Cardiac septum (tissue), 1 donor: ENCODE measurements at regions not wholly inside any gene's neighbourhood (a gene's known extent, or its start where the extent isn't known, plus 50 kb on each side); places are given as distances from the start of the nearest gene placed in this dataset.

Experiments
- DNase-seq: peaks from one replicate; pipeline ENCODE4 v3.0.0-alpha.2; 2020; ENCODE audit warnings: low spot score
- intact Hi-C: fragments of 100-400 bp; cut with DNase I; formaldehyde crosslinking; loops from one replicate; pipeline ENCODE4 v1.14.0; 2022
- donor health status: DM: no; HTN: no; CAD: no.

GRCh38 chr7:124375391-124375790 lies 342.5 kb upstream of the TMEM229A start:
- intact Hi-C loops: no loop called here
- DNase-seq: no peak

- DNase-seq: no peak
- intact Hi-C loops: no loop called here
Observed at GRCh38 chr7:124369310-124369709, 336.4 kb upstream of the TMEM229A start.

GRCh38 chr7:124366118-124366517 lies 333.3 kb upstream of the TMEM229A start:
- intact Hi-C loops: no loop called here
- no peak for DNase-seq

- intact Hi-C loops: no loop called here
- DNase-seq: no peak
Observed at GRCh38 chr7:124364283-124364682, 331.4 kb upstream of the TMEM229A start.

- no peak for DNase-seq
- intact Hi-C loops: no loop called here
Observed at GRCh38 chr7:124354201-124354600, 321.3 kb upstream of the TMEM229A start.

GRCh38 chr7:124351950-124352349 lies 319.1 kb upstream of the TMEM229A start:
- DNase-seq: no peak
- intact Hi-C loops: no loop called here

- DNase-seq: no peak
- intact Hi-C loops: no loop called here
Observed at GRCh38 chr7:124349443-124349842, 316.6 kb upstream of the TMEM229A start.

GRCh38 chr7:124338861-124339260 lies 306.0 kb upstream of the TMEM229A start:
- DNase-seq: no peak
- intact Hi-C loops: no loop called here

- no peak for DNase-seq
- intact Hi-C loops: no loop called here
Observed at GRCh38 chr7:124330731-124331407, 298.0 kb upstream of the TMEM229A start.

GRCh38 chr7:124328774-124329173 lies 295.9 kb upstream of the TMEM229A start:
- DNase-seq: no peak
- intact Hi-C loops: no loop called here

GRCh38 chr7:124324262-124324661 lies 291.4 kb upstream of the TMEM229A start:
- intact Hi-C loops: no loop called here

GRCh38 chr7:124323597-124323996 lies 290.7 kb upstream of the TMEM229A start:
- intact Hi-C loops: no loop called here
- no peak for DNase-seq

More at GRCh38 chr7:124324262-124324661, 291.4 kb upstream of the TMEM229A start:
- DNase-seq: no peak

- intact Hi-C loops: no loop called here
- no peak for DNase-seq
Observed at GRCh38 chr7:124322561-124322960, 289.7 kb upstream of the TMEM229A start.

GRCh38 chr7:124318721-124319450 lies 286.0 kb upstream of the TMEM229A start:
- no peak for DNase-seq
- intact Hi-C loops: no loop called here

GRCh38 chr7:124310934-124311390 lies 278.1 kb upstream of the TMEM229A start:
- intact Hi-C loops: no loop called here

GRCh38 chr7:124308384-124308783 lies 275.5 kb upstream of the TMEM229A start:
- DNase-seq: no peak
- intact Hi-C loops: no loop called here

More at GRCh38 chr7:124310934-124311390, 278.1 kb upstream of the TMEM229A start:
- no peak for DNase-seq

GRCh38 chr7:124295289-124295688 lies 262.4 kb upstream of the TMEM229A start:
- intact Hi-C loops: no loop called here
- DNase-seq: no peak

GRCh38 chr7:124284937-124285336 lies 252.1 kb upstream of the TMEM229A start:
- no peak for DNase-seq
- intact Hi-C loops: no loop called here

GRCh38 chr7:124276005-124276622 lies 243.2 kb upstream of the TMEM229A start:
- intact Hi-C loops: no loop called here
- DNase-seq: no peak

- intact Hi-C loops: no loop called here
Observed at GRCh38 chr7:124275411-124275810, 242.5 kb upstream of the TMEM229A start.

GRCh38 chr7:124269774-124270173 lies 236.9 kb upstream of the TMEM229A start:
- intact Hi-C loops: no loop called here
- no peak for DNase-seq

More at GRCh38 chr7:124275411-124275810, 242.5 kb upstream of the TMEM229A start:
- DNase-seq: no peak
